Karpas-422 (cell line): ENCODE measurements at regions not wholly inside any gene's neighbourhood (a gene's known extent, or its start where the extent isn't known, plus 50 kb on each side); places are given as distances from the start of the nearest gene placed in this dataset.

Source experiments
- DNase-seq: peaks from one replicate; pipeline ENCODE4 v3.0.0-alpha.2; 2015
- H2AFZ ChIP-seq: fragments of 200-600 bp; sonication (generic); 2 replicates; pipeline ENCODE4 v1.6.1; 2014; ENCODE audit warnings: antibody characterized with exemption, low read length, mixed read lengths
- H3K27ac ChIP-seq: fragments of 200-600 bp; sonication (generic); 2 replicates; pipeline ENCODE4 v1.5.1; 2014; ENCODE audit warnings: mild to moderate bottlenecking, low read length, moderate library complexity
- H3K27me3 ChIP-seq: fragments of 200-600 bp; sonication (generic); 2 replicates; pipeline ENCODE4 v1.6.1; 2014; ENCODE audit warnings: low read length, mixed read lengths
- H3K36me3 ChIP-seq: fragments of 200-600 bp; sonication (generic); 2 replicates; pipeline ENCODE4 v1.6.1; 2014; ENCODE audit warnings: low read length, mixed read lengths; ENCODE audit not compliant: insufficient read depth
- H3K4me1 ChIP-seq: fragments of 200-600 bp; sonication (generic); 2 replicates; pipeline ENCODE4 v1.6.1; 2014; ENCODE audit warnings: mild to moderate bottlenecking, low read length, mixed read lengths
- H3K4me2 ChIP-seq: fragments of 200-600 bp; sonication (generic); 2 replicates; pipeline ENCODE4 v1.6.1; 2014; ENCODE audit warnings: low read length, low read depth, mild to moderate bottlenecking; ENCODE audit not compliant: poor library complexity, severe bottlenecking
- H3K4me3 ChIP-seq: fragments of 200-600 bp; sonication (generic); 2 replicates; pipeline ENCODE4 v1.5.1; 2014; ENCODE audit warnings: mild to moderate bottlenecking, antibody characterized with exemption, low read length, mixed read lengths
- H3K79me2 ChIP-seq: fragments of 200-600 bp; sonication (generic); 2 replicates; pipeline ENCODE4 v1.6.1; 2014; ENCODE audit warnings: mild to moderate bottlenecking, low read length, mixed read lengths
- H3K9ac ChIP-seq: fragments of 200-600 bp; sonication (generic); 2 replicates; pipeline ENCODE4 v1.6.0; 2014; ENCODE audit warnings: low read length
- H3K9me2 ChIP-seq: fragments of 200-600 bp; sonication (generic), shearing (Covaris generic); replicated peaks from 2 replicates; pipeline ENCODE4 v1.6.0; 2014; ENCODE audit warnings: mild to moderate bottlenecking, low read length, moderate library complexity; ENCODE audit not compliant: insufficient read depth
- H3K9me3 ChIP-seq: fragments of 300-700, 200-600 bp; sonication (generic); 2 replicates; pipeline ENCODE4 v1.6.1; 2014; ENCODE audit warnings: low read length, mixed read lengths
- H4K20me1 ChIP-seq: fragments of 200-600 bp; sonication (generic); 2 replicates; pipeline ENCODE4 v1.6.1; 2014; ENCODE audit warnings: mild to moderate bottlenecking, antibody characterized with exemption, low read length, low read depth; ENCODE audit not compliant: insufficient read depth

GRCh38 chr20:40451552-40451951 lies 237.5 kb downstream of the MAFB start:
- no peaks in the 10 kb centered on the region for H4K20me1 ChIP-seq
- no peak for DNase-seq
- no peaks in the 10 kb centered on the region for H3K9me2 ChIP-seq
- H2AFZ ChIP-seq, result no peak overlapping the region
- H3K9me3 ChIP-seq, result no peaks in the 10 kb centered on the region
- no peak overlapping the region for H3K4me2 ChIP-seq
- no peaks in the 10 kb centered on the region for H3K36me3 ChIP-seq
- no peaks in the 10 kb centered on the region for H3K79me2 ChIP-seq
- no peak overlapping the region for H3K27ac ChIP-seq
- H3K4me1 ChIP-seq, result no peaks in the 10 kb centered on the region
- no peaks in the 10 kb centered on the region for H3K27me3 ChIP-seq
- no peak overlapping the region for H3K4me3 ChIP-seq
- no peak overlapping the region for H3K9ac ChIP-seq

GRCh38 chr20:40449974-40450616 lies 238.9 kb downstream of the MAFB start:
- no peak overlapping the region for H3K9ac ChIP-seq
- no peaks in the 10 kb centered on the region for H4K20me1 ChIP-seq
- no peak overlapping the region for H2AFZ ChIP-seq
- no peak overlapping the region for H3K4me2 ChIP-seq
- H3K4me3 ChIP-seq, result no peak overlapping the region
- H3K9me2 ChIP-seq, result no peaks in the 10 kb centered on the region
- H3K27ac ChIP-seq, result no peak overlapping the region
- no peak for DNase-seq
- no peaks in the 10 kb centered on the region for H3K27me3 ChIP-seq
- H3K36me3 ChIP-seq, result no peaks in the 10 kb centered on the region
- H3K79me2 ChIP-seq, result no peaks in the 10 kb centered on the region
- H3K4me1 ChIP-seq, result no peaks in the 10 kb centered on the region
- no peaks in the 10 kb centered on the region for H3K9me3 ChIP-seq

- H4K20me1 ChIP-seq, result no peaks in the 10 kb centered on the region
- no peaks in the 10 kb centered on the region for H3K36me3 ChIP-seq
- H3K9me3 ChIP-seq, result no peaks in the 10 kb centered on the region
- H3K4me2 ChIP-seq, result no peak overlapping the region
- no peaks in the 10 kb centered on the region for H3K79me2 ChIP-seq
- H3K27me3 ChIP-seq, result no peaks in the 10 kb centered on the region
- no peak for DNase-seq
- no peaks in the 10 kb centered on the region for H3K9me2 ChIP-seq
- H3K27ac ChIP-seq, result no peak overlapping the region
- H3K9ac ChIP-seq, result no peak overlapping the region
- no peak overlapping the region for H3K4me3 ChIP-seq
- H3K4me1 ChIP-seq, result no peaks in the 10 kb centered on the region
- H2AFZ ChIP-seq, result no peak overlapping the region
These were observed 239.8 kb downstream of the MAFB start for GRCh38 chr20:40449144-40449690.

- Histone ChIP-seq H2AFZ (no peak overlapping the region), H3K27ac (no peak overlapping the region), H3K27me3 (no peaks in the 10 kb centered on the region), H3K4me3 (no peak overlapping the region), H4K20me1 (no peaks in the 10 kb centered on the region), H3K4me1 (no peaks in the 10 kb centered on the region), H3K9me2 (no peaks in the 10 kb centered on the region), H3K36me3 (no peaks in the 10 kb centered on the region), H3K9me3 (no peaks in the 10 kb centered on the region), H3K79me2 (no peaks in the 10 kb centered on the region), H3K9ac (no peak overlapping the region), H3K4me2 (no peak overlapping the region)
- DNase-seq, result no peak
These were observed 242.1 kb downstream of the MAFB start for GRCh38 chr20:40446888-40447287.

GRCh38 chr20:40444516-40444915 lies 244.5 kb downstream of the MAFB start:
- no peak for DNase-seq
- Histone ChIP-seq H3K79me2 (no peaks in the 10 kb centered on the region), H3K9ac (no peak overlapping the region), H3K36me3 (no peaks in the 10 kb centered on the region), H3K4me2 (no peak overlapping the region), H2AFZ (no peak overlapping the region), H3K27me3 (no peaks in the 10 kb centered on the region), H3K9me2 (no peaks in the 10 kb centered on the region), H3K9me3 (no peaks in the 10 kb centered on the region), H4K20me1 (no peaks in the 10 kb centered on the region), H3K27ac (no peak overlapping the region), H3K4me1 (no peaks in the 10 kb centered on the region), H3K4me3 (no peak overlapping the region)

GRCh38 chr20:40443753-40444152 lies 245.3 kb downstream of the MAFB start:
- H4K20me1 ChIP-seq, result no peaks in the 10 kb centered on the region
- no peak overlapping the region for H3K27ac ChIP-seq
- H3K4me1 ChIP-seq, result no peaks in the 10 kb centered on the region
- DNase-seq, result no peak
- H3K9ac ChIP-seq, result no peak overlapping the region
- H3K79me2 ChIP-seq, result no peaks in the 10 kb centered on the region
- H3K9me2 ChIP-seq, result no peaks in the 10 kb centered on the region
- H3K4me3 ChIP-seq, result no peak overlapping the region
- H3K9me3 ChIP-seq, result no peaks in the 10 kb centered on the region
- H3K27me3 ChIP-seq, result no peaks in the 10 kb centered on the region
- no peak overlapping the region for H2AFZ ChIP-seq
- no peaks in the 10 kb centered on the region for H3K36me3 ChIP-seq
- H3K4me2 ChIP-seq, result no peak overlapping the region

GRCh38 chr20:40442181-40442963 lies 246.7 kb downstream of the MAFB start:
- Histone ChIP-seq H3K4me2 (no peak overlapping the region), H3K9me3 (no peaks in the 10 kb centered on the region), H3K27ac (no peak overlapping the region), H3K4me3 (no peak overlapping the region), H3K9ac (no peak overlapping the region), H4K20me1 (no peaks in the 10 kb centered on the region), H3K79me2 (no peaks in the 10 kb centered on the region), H3K4me1 (no peaks in the 10 kb centered on the region), H2AFZ (no peak overlapping the region), H3K9me2 (no peaks in the 10 kb centered on the region), H3K27me3 (no peaks in the 10 kb centered on the region), H3K36me3 (no peaks in the 10 kb centered on the region)
- no peak for DNase-seq

GRCh38 chr20:40441771-40442170 lies 247.3 kb downstream of the MAFB start:
- no peak for DNase-seq
- no peaks in the 10 kb centered on the region for H3K36me3 ChIP-seq
- no peak overlapping the region for H3K9ac ChIP-seq
- no peaks in the 10 kb centered on the region for H3K9me3 ChIP-seq
- H3K4me2 ChIP-seq, result no peak overlapping the region
- no peaks in the 10 kb centered on the region for H3K27me3 ChIP-seq
- H2AFZ ChIP-seq, result no peak overlapping the region
- no peaks in the 10 kb centered on the region for H3K4me1 ChIP-seq
- no peaks in the 10 kb centered on the region for H3K9me2 ChIP-seq
- no peaks in the 10 kb centered on the region for H4K20me1 ChIP-seq
- H3K79me2 ChIP-seq, result no peaks in the 10 kb centered on the region
- H3K27ac ChIP-seq, result no peak overlapping the region
- no peak overlapping the region for H3K4me3 ChIP-seq
